ENCODE measurements at regions not wholly inside any gene's neighbourhood (a gene's known extent, or its start where the extent isn't known, plus 50 kb on each side); places are given as distances from the start of the nearest gene placed in this dataset.

DNA sequence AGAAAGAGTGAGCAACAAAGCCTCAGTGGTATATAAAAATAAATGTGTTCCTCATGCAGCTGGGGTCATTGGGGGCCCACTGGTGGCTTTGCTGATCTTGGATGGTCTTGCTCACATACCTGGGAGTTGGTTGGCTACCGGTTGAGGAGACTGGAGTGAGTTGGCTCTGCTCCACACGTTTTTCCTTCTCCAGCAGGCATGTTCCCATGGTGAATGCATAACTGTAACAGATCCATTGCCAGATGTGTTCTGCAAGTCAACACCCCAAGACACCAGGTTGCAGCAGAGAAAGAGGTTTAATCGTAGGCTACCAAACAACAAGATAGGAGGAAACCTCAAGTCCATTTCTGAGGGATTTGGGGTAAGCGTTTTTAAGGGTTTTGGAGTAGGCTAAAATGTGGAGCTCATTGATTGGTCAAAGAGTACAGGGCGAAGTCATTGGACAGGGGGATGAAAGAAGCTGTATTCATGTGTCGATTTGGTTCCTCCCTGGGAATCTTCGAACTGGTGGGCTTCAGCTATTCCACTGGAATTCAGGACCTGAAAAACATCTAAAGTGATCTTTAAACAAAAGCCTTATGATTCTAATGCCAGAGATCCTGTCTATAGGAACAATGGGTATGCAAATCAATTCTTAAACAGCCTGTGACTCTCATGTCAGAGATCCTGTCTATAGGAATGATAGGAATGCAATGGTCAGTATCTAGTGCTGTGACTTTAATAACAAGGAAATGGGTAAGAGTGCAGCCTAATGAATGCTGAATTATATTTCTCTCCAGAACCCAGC, 467.5 kb upstream of the C16orf82 start:
- H4K20me1 ChIP-seq (replicated peaks; ENCODE audit: control insufficient read depth, insufficient read depth, low read length): no peaks in the 10 kb centered on the region
- no peaks in the 10 kb centered on the region for H3K9me1 ChIP-seq (ENCODE audit: control insufficient read depth, insufficient read depth, low read length)
- under 1% methylated on average over 7 of the region's 7 CpGs for WGBS (ENCODE audit: insufficient coverage, low coverage, missing lambda C conversion rate)
- H2AFZ ChIP-seq (ENCODE audit: low read depth, low read length): no peak overlapping the region
- no TSS peak for BruUV-seq (replicated peaks)
- no peaks in the 10 kb centered on the region for H3K36me3 ChIP-seq (ENCODE audit: control insufficient read depth, insufficient read depth, low read length)
- H3K9ac ChIP-seq (ENCODE audit: insufficient read depth in 1 of 2, low read depth in 2 of 2, low read length in 2 of 2): no peak overlapping the region
- no peak for TF ChIP-seq NCOA1 (IDR thresholded peaks at IDR 0.05; ENCODE audit: low read depth)
- no peak for TF ChIP-seq TEAD1 (CRISPR knock-in tag; IDR thresholded peaks at IDR 0.05)
- TF ChIP-seq BMI1 (IDR thresholded peaks at IDR 0.05; ENCODE audit: low read length): no peak
- TF ChIP-seq BCL6 (CRISPR knock-in tag; IDR thresholded peaks at IDR 0.05): no peak
- TF ChIP-seq CCNT2 (IDR thresholded peaks at IDR 0.05; ENCODE audit: borderline replicate concordance, extremely low read depth, insufficient read length, low read depth, low read length): no peak
- TF ChIP-seq CBX3 (IDR thresholded peaks at IDR 0.05; ENCODE audit: borderline replicate concordance in 1 of 2, low read length in 2 of 2): no peak
- no peak for TF ChIP-seq POLR2AphosphoS5 (IDR thresholded peaks at IDR 0.05; ENCODE audit: control insufficient read depth, insufficient read depth, low read depth, low read length)
- no peak for TF ChIP-seq JUN (IDR thresholded peaks at IDR 0.05; ENCODE audit: borderline replicate concordance, low read depth, low read length)
- no peak for TF ChIP-seq JUN (CRISPR knock-in tag; IDR thresholded peaks at IDR 0.05; ENCODE audit: borderline replicate concordance)
- no peak for TF ChIP-seq ELF2 (CRISPR knock-in tag; IDR thresholded peaks at IDR 0.05)
- no peak for TF ChIP-seq SPI1 (IDR thresholded peaks at IDR 0.05; ENCODE audit: borderline replicate concordance, low read depth, low read length)
- TF ChIP-seq, protein P1, sequence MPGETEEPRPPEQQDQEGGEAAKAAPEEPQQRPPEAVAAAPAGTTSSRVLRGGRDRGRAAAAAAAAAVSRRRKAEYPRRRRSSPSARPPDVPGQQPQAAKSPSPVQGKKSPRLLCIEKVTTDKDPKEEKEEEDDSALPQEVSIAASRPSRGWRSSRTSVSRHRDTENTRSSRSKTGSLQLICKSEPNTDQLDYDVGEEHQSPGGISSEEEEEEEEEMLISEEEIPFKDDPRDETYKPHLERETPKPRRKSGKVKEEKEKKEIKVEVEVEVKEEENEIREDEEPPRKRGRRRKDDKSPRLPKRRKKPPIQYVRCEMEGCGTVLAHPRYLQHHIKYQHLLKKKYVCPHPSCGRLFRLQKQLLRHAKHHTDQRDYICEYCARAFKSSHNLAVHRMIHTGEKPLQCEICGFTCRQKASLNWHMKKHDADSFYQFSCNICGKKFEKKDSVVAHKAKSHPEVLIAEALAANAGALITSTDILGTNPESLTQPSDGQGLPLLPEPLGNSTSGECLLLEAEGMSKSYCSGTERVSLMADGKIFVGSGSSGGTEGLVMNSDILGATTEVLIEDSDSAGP (CRISPR knock-in tag; IDR thresholded peaks at IDR 0.05): no peak
- TF ChIP-seq TARDBP (IDR thresholded peaks at IDR 0.05): no peak
- no peak for TF ChIP-seq ETV1 (tag; conservative IDR thresholded peaks at IDR 0.05; ENCODE audit: low read depth)
- no peak for TF ChIP-seq ZNF239 (CRISPR knock-in tag; IDR thresholded peaks at IDR 0.05)
- no peak for TF ChIP-seq TCF7 (IDR thresholded peaks at IDR 0.05; ENCODE audit: borderline replicate concordance)
- TF ChIP-seq NR2C2 (CRISPR knock-in tag; IDR thresholded peaks at IDR 0.05): no peak
- no peak for TF ChIP-seq NR2C2 (tag; IDR thresholded peaks at IDR 0.05)
- TF ChIP-seq POLR2G (IDR thresholded peaks at IDR 0.05; ENCODE audit: low read depth, low read length): no peak
- CTCF ChIA-PET (ENCODE audit: low intra/inter-chr PET ratio): no interaction called here
- H3K27ac ChIP-seq (ENCODE audit: extremely low read depth, low read depth, low read length): no peak overlapping the region
- H3K4me1 ChIP-seq (replicated peaks in 1 of 2; ENCODE audit: control insufficient read depth in 2 of 2, insufficient read depth in 2 of 2, low read length in 2 of 2): no peaks in the 10 kb centered on the region
- POLR2A ChIA-PET: no interaction called here
- no peak for DNase-seq (ENCODE audit: extremely low read depth in 1 of 4, low spot score in 3 of 4)
- H3K79me2 ChIP-seq (ENCODE audit: control insufficient read depth, insufficient read depth, low read length): no peaks in the 10 kb centered on the region
- H3K4me3 ChIP-seq: no peak overlapping the region
- H3K4me2 ChIP-seq (ENCODE audit: insufficient read depth, low read length): no peak overlapping the region
- intact Hi-C loops (cut with micrococcal nuclease): no loop called here
- in situ Hi-C loops (cut with MboI): no loop called here
- no peak for ATAC-seq
- FAIRE-seq: no peak
- no peaks in the 10 kb centered on the region for H3K27me3 ChIP-seq (ENCODE audit: control insufficient read depth in 2 of 2, insufficient read depth in 2 of 2, low read length in 2 of 2)
- H3K9me3 ChIP-seq (replicated peaks; ENCODE audit: control insufficient read depth, insufficient read depth, low read depth, low read length): no peaks in the 10 kb centered on the region
